Ascending aorta (tissue), 2 donors: ENCODE measurements at regions not wholly inside any gene's neighbourhood (a gene's known extent, or its start where the extent isn't known, plus 50 kb on each side); places are given as distances from the start of the nearest gene placed in this dataset.

Source experiments
- DNase-seq, 2 donors: peaks; one replicate each; pipeline ENCODE4 v3.0.0-alpha.2; 2019; ENCODE audit warnings: low spot score in 2 of 2
- H3K27ac ChIP-seq, 2 donors: fragments of 200-600 bp; sonication (generic); one replicate each; pipeline ENCODE4 v1.5.1; 2016 to 2017; ENCODE audit warnings: mild to moderate bottlenecking in 1 of 2
- H3K27me3 ChIP-seq: fragments of 200-600 bp; sonication (generic); one replicate; pipeline ENCODE4 v1.5.1; 2017
- H3K36me3 ChIP-seq, 2 donors: fragments of 200-600 bp; sonication (generic); one replicate each; pipeline ENCODE4 v1.5.1; 2016
- H3K4me1 ChIP-seq, 2 donors: fragments of 200-600 bp; sonication (generic); one replicate each; pipeline ENCODE4 v1.5.1; 2016 to 2017; ENCODE audit warnings: mild to moderate bottlenecking in 1 of 2
- H3K4me3 ChIP-seq, 2 donors: fragments of 200-600 bp; sonication (generic); one replicate each; pipeline ENCODE4 v1.5.1; 2016 to 2017; ENCODE audit warnings: mild to moderate bottlenecking in 1 of 2
- H3K9me3 ChIP-seq, 2 donors: fragments of 200-600 bp; sonication (generic); one replicate each; pipeline ENCODE4 v1.5.1; 2016
- CTCF ChIP-seq, 3 experiments: fragments of 200-600 bp in 2 of 3; fragments of 450-650 bp in 1 of 3; sonication (generic) in 2 of 3; IDR thresholded peaks; one replicate each; pipeline ENCODE4 v1.5.1; 2016 to 2019; ENCODE audit warnings: antibody characterized with exemption in 3 of 3, mild to moderate bottlenecking in 1 of 3, moderate library complexity in 1 of 3
- intact Hi-C: fragments of 100-400 bp; cut with DNase I; formaldehyde crosslinking; loops from one replicate; pipeline ENCODE4 v1.15.1; 2023

- Histone ChIP-seq H3K27ac (no peak overlapping the region), H3K9me3 (no peaks in the 10 kb centered on the region), H3K27me3 (no peaks in the 10 kb centered on the region), H3K4me1 (no peaks in the 10 kb centered on the region), H3K36me3 (no peaks in the 10 kb centered on the region), H3K4me3 (no peak overlapping the region)
- intact Hi-C loops: no loop called here
- no peak for DNase-seq
- no peak for TF ChIP-seq CTCF (IDR thresholded peaks at IDR 0.05)
Measured at GRCh38 chr5:115372146-115372545, 75.7 kb upstream of the CCDC112 start.

- intact Hi-C loops: no loop called here
- Histone ChIP-seq H3K27me3 (no peaks in the 10 kb centered on the region), H3K27ac (no peak overlapping the region), H3K36me3 (no peaks in the 10 kb centered on the region), H3K4me1 (no peaks in the 10 kb centered on the region), H3K4me3 (no peak overlapping the region), H3K9me3 (no peaks in the 10 kb centered on the region)
- no peak for TF ChIP-seq CTCF (IDR thresholded peaks at IDR 0.05)
- no peak for DNase-seq
Measured at GRCh38 chr5:115369430-115370144, 73.1 kb upstream of the CCDC112 start.

GRCh38 chr5:115366223-115366622 is 69.8 kb upstream of the CCDC112 start:
- intact Hi-C loops: no loop called here
- no peak for TF ChIP-seq CTCF (IDR thresholded peaks at IDR 0.05)
- no peaks in the 10 kb centered on the region for H3K27me3 ChIP-seq
- H3K27ac ChIP-seq: no peak overlapping the region
- no peak overlapping the region for H3K4me3 ChIP-seq
- H3K9me3 ChIP-seq: no peaks in the 10 kb centered on the region
- no peaks in the 10 kb centered on the region for H3K36me3 ChIP-seq
- H3K4me1 ChIP-seq: no peaks in the 10 kb centered on the region
- no peak for DNase-seq

- Histone ChIP-seq H3K27me3 (no peaks in the 10 kb centered on the region), H3K4me1 (no peaks in the 10 kb centered on the region), H3K36me3 (no peaks in the 10 kb centered on the region), H3K4me3 (no peak overlapping the region), H3K9me3 (no peaks in the 10 kb centered on the region), H3K27ac (no peak overlapping the region)
- no peak for TF ChIP-seq CTCF (IDR thresholded peaks at IDR 0.05)
- DNase-seq: no peak
- intact Hi-C loops: no loop called here
Measured at GRCh38 chr5:115363879-115364278, 67.4 kb upstream of the CCDC112 start.

- intact Hi-C loops: no loop called here
Measured at GRCh38 chr5:115360046-115360685, 63.7 kb upstream of the CCDC112 start.

More at GRCh38 chr5:115360046-115360685, 63.7 kb upstream of the CCDC112 start:
- Histone ChIP-seq H3K4me3 (no peak overlapping the region), H3K36me3 (no peaks in the 10 kb centered on the region), H3K27me3 (no peaks in the 10 kb centered on the region), H3K27ac (no peak overlapping the region), H3K9me3 (no peaks in the 10 kb centered on the region), H3K4me1 (no peaks in the 10 kb centered on the region)
- no peak for DNase-seq
- no peak for TF ChIP-seq CTCF (IDR thresholded peaks at IDR 0.05)
